ENCODE measurements at regions not wholly inside any gene's neighbourhood (a gene's known extent, or its start where the extent isn't known, plus 50 kb on each side); places are given as distances from the start of the nearest gene placed in this dataset.

DNA sequence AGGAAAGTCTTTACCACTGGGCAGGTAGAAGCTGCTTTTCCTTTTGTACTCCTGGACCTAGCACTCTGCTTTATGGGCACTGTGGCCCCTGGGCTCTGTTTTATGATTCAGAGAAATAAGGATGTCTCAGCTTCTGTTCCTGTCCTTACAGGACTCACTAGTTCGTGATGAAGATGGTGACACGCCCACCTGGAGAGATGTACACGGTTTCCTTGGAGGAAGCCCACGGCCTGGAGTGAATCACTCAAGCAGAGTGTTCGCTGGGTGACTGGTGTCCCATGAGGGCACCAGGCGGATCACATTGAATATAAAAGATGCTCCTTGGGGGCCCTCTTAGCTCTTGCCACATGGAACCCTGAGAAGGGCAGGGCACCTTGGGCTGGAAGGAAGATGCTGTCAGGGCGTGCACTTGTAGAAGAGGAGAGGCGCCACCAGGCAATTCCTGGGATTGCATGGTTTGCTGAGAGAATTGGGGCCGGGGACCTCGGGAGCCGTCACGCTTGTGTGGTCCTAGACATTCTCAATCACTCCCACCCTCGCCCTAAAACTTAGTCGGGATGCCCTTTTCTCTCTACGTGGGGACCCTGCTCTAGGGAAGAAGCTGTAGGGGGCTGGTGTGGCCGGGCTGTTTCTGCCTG lies 202.6 kb downstream of the TSHZ3 start:
- Histone ChIP-seq H3K27ac (no peak overlapping the region), H3K4me1 (no peaks in the 10 kb centered on the region), H3K4me3 (no peak overlapping the region), H3K27me3 (no peaks in the 10 kb centered on the region), H3K9me3 (no peaks in the 10 kb centered on the region), H3K36me3 (no peaks in the 10 kb centered on the region)
- intact Hi-C loops (cut with DNase I), result no loop called here
- no peak for ATAC-seq
- no peak for DNase-seq
- TF ChIP-seq, protein P1, sequence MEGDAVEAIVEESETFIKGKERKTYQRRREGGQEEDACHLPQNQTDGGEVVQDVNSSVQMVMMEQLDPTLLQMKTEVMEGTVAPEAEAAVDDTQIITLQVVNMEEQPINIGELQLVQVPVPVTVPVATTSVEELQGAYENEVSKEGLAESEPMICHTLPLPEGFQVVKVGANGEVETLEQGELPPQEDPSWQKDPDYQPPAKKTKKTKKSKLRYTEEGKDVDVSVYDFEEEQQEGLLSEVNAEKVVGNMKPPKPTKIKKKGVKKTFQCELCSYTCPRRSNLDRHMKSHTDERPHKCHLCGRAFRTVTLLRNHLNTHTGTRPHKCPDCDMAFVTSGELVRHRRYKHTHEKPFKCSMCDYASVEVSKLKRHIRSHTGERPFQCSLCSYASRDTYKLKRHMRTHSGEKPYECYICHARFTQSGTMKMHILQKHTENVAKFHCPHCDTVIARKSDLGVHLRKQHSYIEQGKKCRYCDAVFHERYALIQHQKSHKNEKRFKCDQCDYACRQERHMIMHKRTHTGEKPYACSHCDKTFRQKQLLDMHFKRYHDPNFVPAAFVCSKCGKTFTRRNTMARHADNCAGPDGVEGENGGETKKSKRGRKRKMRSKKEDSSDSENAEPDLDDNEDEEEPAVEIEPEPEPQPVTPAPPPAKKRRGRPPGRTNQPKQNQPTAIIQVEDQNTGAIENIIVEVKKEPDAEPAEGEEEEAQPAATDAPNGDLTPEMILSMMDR (IDR thresholded peaks at IDR 0.05), result no peak

DNA sequence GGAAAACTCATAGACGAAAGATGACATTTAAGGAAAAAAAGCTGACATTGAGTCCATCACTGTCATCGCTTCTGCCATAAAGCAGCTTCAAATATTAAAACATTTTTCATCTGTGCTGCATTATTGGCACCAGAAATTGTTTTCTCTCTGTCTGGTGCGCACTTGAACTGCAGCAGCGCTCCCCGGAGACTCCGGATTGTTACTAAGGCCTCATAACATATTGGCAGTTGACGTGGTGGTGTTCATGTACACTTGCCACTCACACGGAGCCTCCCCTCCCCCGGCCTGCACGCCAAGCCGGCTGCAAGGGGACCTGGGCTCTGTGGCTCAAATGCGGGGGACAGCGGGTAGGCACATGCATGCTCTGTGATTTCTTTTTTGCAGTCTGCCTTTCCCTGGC lies 203.2 kb downstream of the TSHZ3 start:
- no peak for DNase-seq
- no peaks in the 10 kb centered on the region for H3K9me3 ChIP-seq
- no peak overlapping the region for H3K27ac ChIP-seq
- TF ChIP-seq, protein P1 (IDR thresholded peaks at IDR 0.05), result no peak
- intact Hi-C loops (cut with DNase I), result no loop called here
- no peak for ATAC-seq
- H3K27me3 ChIP-seq, result no peaks in the 10 kb centered on the region
- no peak overlapping the region for H3K4me3 ChIP-seq
- no peaks in the 10 kb centered on the region for H3K4me1 ChIP-seq
- no peaks in the 10 kb centered on the region for H3K36me3 ChIP-seq

DNA sequence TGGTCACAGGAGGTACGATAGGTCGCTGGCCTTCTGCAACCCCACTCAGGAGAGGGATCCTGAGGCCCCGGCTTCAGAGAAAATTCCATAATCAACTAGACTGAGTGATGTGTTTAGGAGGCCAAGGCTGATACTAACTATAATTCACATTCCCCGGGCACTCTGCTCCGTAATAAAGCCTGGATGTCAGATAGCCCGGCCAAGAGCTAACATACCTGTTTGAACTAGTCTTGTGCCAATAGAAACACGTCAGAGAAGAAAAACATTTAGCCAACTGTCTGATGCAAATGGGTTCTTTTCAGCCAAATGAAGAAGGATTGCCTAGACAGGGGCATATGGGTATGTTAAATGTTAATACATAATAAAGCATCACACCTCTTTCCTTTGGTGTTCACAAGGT lies 204.2 kb downstream of the TSHZ3 start:
- Histone ChIP-seq H3K36me3 (no peaks in the 10 kb centered on the region), H3K27me3 (no peaks in the 10 kb centered on the region), H3K4me3 (no peak overlapping the region), H3K9me3 (no peaks in the 10 kb centered on the region), H3K27ac (no peak overlapping the region), H3K4me1 (no peaks in the 10 kb centered on the region)
- DNase-seq, result no peak
- TF ChIP-seq, protein P1 (IDR thresholded peaks at IDR 0.05), result no peak
- intact Hi-C loops (cut with DNase I), result no loop called here
- no peak for ATAC-seq

DNA sequence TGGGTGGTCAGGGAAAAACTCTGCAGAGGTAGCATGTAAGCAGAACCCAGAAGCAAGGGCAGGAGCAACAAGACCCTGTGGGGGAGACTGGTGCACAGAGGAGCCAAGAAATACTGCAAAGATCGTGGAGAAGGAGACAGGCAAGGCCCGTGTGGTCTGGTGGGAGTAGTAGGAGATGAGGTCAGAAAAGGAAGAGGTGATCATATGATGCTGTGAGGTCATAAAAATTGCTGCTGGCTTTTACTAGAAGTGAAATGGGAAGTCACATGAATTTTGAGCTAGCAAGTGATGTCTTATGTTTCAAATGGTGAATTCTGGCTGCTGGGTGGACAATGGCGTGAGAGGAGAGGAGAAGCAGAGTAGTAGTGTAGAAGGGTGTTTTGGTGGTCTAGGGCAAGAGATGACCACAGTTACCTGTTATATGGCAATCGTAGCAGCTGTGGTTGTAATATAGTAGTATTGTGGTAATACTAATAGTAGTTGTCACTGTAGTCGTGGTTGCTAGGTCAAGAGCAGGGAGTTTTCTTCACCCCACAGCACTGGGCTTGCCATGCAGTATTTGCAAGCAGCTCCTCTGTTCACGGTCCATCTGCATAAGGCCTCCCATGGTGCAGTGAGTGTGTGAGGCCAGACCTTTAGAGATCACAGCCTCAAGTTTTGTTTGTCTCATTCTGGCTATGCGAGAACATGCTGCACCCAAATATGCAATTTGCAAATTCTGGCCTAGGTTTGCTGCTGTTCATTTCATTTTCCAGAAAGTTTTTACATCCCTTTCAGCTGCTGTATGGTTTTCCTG lies 205.0 kb downstream of the TSHZ3 start:
- no peak overlapping the region for H3K27ac ChIP-seq
- ATAC-seq, result no peak
- intact Hi-C loops (cut with DNase I), result no loop called here

DNA sequence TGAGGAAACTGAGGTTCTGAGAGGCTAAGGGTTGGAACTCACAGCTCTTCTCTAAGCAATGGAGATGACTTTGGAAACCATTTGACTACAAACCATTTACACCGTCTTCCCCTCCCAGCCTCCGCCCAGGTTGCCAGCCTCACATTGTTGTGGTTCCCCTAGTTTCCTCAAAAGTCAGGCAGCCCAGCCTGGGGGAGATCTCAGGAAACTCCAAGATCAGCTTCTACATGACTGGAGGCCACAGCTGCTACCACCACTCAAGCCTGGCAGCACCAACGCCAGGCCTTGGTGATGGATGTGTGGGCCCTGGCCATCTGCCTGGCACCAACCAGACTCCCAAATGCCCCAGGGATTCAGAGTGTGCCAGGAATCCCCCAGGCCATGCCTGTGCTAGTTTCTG lies 207.9 kb downstream of the TSHZ3 start:
- H3K9me3 ChIP-seq, result no peaks in the 10 kb centered on the region
- no peaks in the 10 kb centered on the region for H3K36me3 ChIP-seq
- no peak overlapping the region for H3K4me3 ChIP-seq
- DNase-seq (no peak), ATAC-seq (no peak)
- H3K27ac ChIP-seq, result no peak overlapping the region
- TF ChIP-seq, protein P1 (IDR thresholded peaks at IDR 0.05), result no peak
- no peaks in the 10 kb centered on the region for H3K4me1 ChIP-seq
- no peaks in the 10 kb centered on the region for H3K27me3 ChIP-seq
- intact Hi-C loops (cut with DNase I), result no loop called here

More for the DNA sequence above, 205.0 kb downstream of the TSHZ3 start:
- Histone ChIP-seq H3K27me3 (no peaks in the 10 kb centered on the region), H3K4me3 (no peak overlapping the region), H3K4me1 (no peaks in the 10 kb centered on the region), H3K36me3 (no peaks in the 10 kb centered on the region), H3K9me3 (no peaks in the 10 kb centered on the region)
- TF ChIP-seq, protein P1 (IDR thresholded peaks at IDR 0.05), result no peak
- no peak for DNase-seq
